ENCODE measurements at regions not wholly inside any gene's neighbourhood (a gene's known extent, or its start where the extent isn't known, plus 50 kb on each side); places are given as distances from the start of the nearest gene placed in this dataset.

- no peak for DNase-seq
These were observed 330.6 kb downstream of the DEPDC1B start for GRCh38 chr5:60369391-60369790.

- DNase-seq = no peak
These were observed 331.9 kb downstream of the DEPDC1B start for GRCh38 chr5:60368100-60368499.

GRCh38 chr5:60366489-60366888, 333.5 kb downstream of the DEPDC1B start:
- no peak for DNase-seq

GRCh38 chr5:60365001-60365400, 335.0 kb downstream of the DEPDC1B start:
- DNase-seq = peak in 1 of 2 experiments; percentile 19

- no peak for DNase-seq
These were observed 337.8 kb downstream of the DEPDC1B start for GRCh38 chr5:60362158-60362557.

- DNase-seq = no peak
These were observed 339.6 kb downstream of the DEPDC1B start for GRCh38 chr5:60360355-60360754.

- DNase-seq = no peak
These were observed 342.7 kb downstream of the DEPDC1B start for GRCh38 chr5:60357302-60357701.

GRCh38 chr5:60356745-60357144, 343.2 kb downstream of the DEPDC1B start:
- DNase-seq = no peak

GRCh38 chr5:60355181-60355580, 344.8 kb downstream of the DEPDC1B start:
- no peak for DNase-seq

GRCh38 chr5:60354311-60354710, 345.7 kb downstream of the DEPDC1B start:
- DNase-seq = no peak

- no peak for DNase-seq
These were observed 346.9 kb downstream of the DEPDC1B start for GRCh38 chr5:60352992-60353599.

- no peak for DNase-seq
These were observed 349.2 kb downstream of the DEPDC1B start for GRCh38 chr5:60350794-60351193.

GRCh38 chr5:60349891-60350415, 350.0 kb downstream of the DEPDC1B start:
- no peak for DNase-seq

GRCh38 chr5:60346393-60346792, 353.6 kb downstream of the DEPDC1B start:
- DNase-seq = no peak

- no peak for DNase-seq
These were observed 356.9 kb downstream of the DEPDC1B start for GRCh38 chr5:60343102-60343501.

- no peak for DNase-seq
These were observed 358.9 kb downstream of the DEPDC1B start for GRCh38 chr5:60340965-60341471.

GRCh38 chr5:60340326-60340725, 359.6 kb downstream of the DEPDC1B start:
- no peak for DNase-seq

GRCh38 chr5:60339691-60340201, 360.2 kb downstream of the DEPDC1B start:
- no peak for DNase-seq

GRCh38 chr5:60338846-60339245, 361.1 kb downstream of the DEPDC1B start:
- no peak for DNase-seq

- no peak for DNase-seq
These were observed 363.5 kb downstream of the DEPDC1B start for GRCh38 chr5:60336491-60336890.

- DNase-seq = no peak
These were observed 364.1 kb downstream of the DEPDC1B start for GRCh38 chr5:60335913-60336312.

GRCh38 chr5:60334281-60334713, 365.7 kb downstream of the DEPDC1B start:
- no peak for DNase-seq

- DNase-seq = no peak
These were observed 366.9 kb downstream of the DEPDC1B start for GRCh38 chr5:60333005-60333571.
